ENCODE measurements at regions not wholly inside any gene's neighbourhood (a gene's known extent, or its start where the extent isn't known, plus 50 kb on each side); places are given as distances from the start of the nearest gene placed in this dataset.

DNA sequence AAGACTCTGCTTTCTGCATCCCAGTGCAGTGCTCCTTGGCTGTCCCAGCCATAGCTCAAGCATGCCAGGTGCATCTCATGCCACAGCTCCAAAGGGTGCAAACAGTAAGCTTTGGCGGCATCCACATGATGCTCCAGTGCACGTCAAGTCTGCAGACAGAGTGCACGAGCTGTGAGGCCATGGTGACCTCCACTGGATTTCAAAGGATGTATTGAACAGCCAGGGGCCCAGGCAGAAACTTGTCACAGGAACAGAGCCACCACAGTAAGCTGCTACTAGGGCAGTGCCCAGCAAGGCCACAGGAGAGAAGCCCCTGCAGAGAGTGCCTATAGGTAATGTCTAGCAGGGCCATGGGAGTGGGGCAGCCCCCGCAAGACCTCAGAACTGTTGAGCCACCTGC, 206.8 kb upstream of the DDI1 start:
- DNase-seq (ENCODE audit: low read depth in 2 of 2), result no peak
- Histone ChIP-seq H3K4me2 (ENCODE audit: extremely low read depth, insufficient read depth, low read length) (no peak overlapping the region), H3K9me3 (ENCODE audit: control insufficient read depth, insufficient read depth, low read depth, low read length) (no peaks in the 10 kb centered on the region), H3K36me3 (ENCODE audit: control insufficient read depth, insufficient read depth, low read length) (no peaks in the 10 kb centered on the region), H3K4me3 (replicated peaks in 1 of 4; ENCODE audit: control extremely low read depth in 1 of 4, insufficient read depth in 1 of 4, low read depth in 3 of 4, low read length in 4 of 4) (no peak overlapping the region), H4K20me1 (ENCODE audit: control insufficient read depth, extremely low read depth, insufficient read depth, low read length) (no peaks in the 10 kb centered on the region), H3K27ac (ENCODE audit: insufficient read depth, low read length) (no peak overlapping the region), H2AFZ (ENCODE audit: low read length) (no peak overlapping the region), H3K9ac (ENCODE audit: insufficient read depth, low read length) (no peak overlapping the region), H3K79me2 (ENCODE audit: control insufficient read depth, insufficient read depth, low read length) (no peaks in the 10 kb centered on the region), H3K27me3 (ENCODE audit: control insufficient read depth, insufficient read depth, low read length) (no peaks in the 10 kb centered on the region), H3K4me1 (ENCODE audit: control insufficient read depth, extremely low read depth, insufficient read depth, low read length) (no peaks in the 10 kb centered on the region)
- TF ChIP-seq EZH2 (IDR thresholded peaks at IDR 0.05; ENCODE audit: low read length, missing control alignments), result no peak
- TF ChIP-seq, protein P1, sequence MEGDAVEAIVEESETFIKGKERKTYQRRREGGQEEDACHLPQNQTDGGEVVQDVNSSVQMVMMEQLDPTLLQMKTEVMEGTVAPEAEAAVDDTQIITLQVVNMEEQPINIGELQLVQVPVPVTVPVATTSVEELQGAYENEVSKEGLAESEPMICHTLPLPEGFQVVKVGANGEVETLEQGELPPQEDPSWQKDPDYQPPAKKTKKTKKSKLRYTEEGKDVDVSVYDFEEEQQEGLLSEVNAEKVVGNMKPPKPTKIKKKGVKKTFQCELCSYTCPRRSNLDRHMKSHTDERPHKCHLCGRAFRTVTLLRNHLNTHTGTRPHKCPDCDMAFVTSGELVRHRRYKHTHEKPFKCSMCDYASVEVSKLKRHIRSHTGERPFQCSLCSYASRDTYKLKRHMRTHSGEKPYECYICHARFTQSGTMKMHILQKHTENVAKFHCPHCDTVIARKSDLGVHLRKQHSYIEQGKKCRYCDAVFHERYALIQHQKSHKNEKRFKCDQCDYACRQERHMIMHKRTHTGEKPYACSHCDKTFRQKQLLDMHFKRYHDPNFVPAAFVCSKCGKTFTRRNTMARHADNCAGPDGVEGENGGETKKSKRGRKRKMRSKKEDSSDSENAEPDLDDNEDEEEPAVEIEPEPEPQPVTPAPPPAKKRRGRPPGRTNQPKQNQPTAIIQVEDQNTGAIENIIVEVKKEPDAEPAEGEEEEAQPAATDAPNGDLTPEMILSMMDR (conservative IDR thresholded peaks at IDR 0.05 in 1 of 2, IDR thresholded peaks at IDR 0.05 in 1 of 2; ENCODE audit: low read depth in 1 of 2, low read length in 2 of 2), result no peak

DNA sequence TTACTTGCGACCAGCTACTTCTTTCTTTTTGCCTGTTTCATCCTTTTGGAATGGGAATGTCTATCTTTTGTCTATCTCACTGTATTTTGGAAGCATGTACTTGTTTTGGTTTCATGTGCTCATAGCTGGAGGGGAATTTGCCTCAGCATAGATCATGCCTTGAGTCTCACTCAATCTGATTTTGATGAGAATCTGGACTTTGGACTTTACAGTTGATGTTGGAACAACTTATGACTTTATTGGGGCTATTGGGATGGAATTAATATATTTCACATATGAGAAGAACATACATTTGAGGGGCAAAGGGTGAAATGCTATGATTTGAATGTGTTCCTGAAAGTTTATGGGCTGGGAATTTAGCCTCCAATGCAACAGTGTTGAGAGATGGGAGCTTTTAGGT, 206.2 kb upstream of the DDI1 start:
- Histone ChIP-seq H3K36me3 (ENCODE audit: control insufficient read depth, insufficient read depth, low read length) (no peaks in the 10 kb centered on the region), H3K79me2 (ENCODE audit: control insufficient read depth, insufficient read depth, low read length) (no peaks in the 10 kb centered on the region), H4K20me1 (ENCODE audit: control insufficient read depth, extremely low read depth, insufficient read depth, low read length) (no peaks in the 10 kb centered on the region), H3K27me3 (ENCODE audit: control insufficient read depth, insufficient read depth, low read length) (no peaks in the 10 kb centered on the region), H2AFZ (ENCODE audit: low read length) (no peak overlapping the region), H3K4me3 (replicated peaks in 1 of 4; ENCODE audit: control extremely low read depth in 1 of 4, insufficient read depth in 1 of 4, low read depth in 3 of 4, low read length in 4 of 4) (no peak overlapping the region), H3K9me3 (ENCODE audit: control insufficient read depth, insufficient read depth, low read depth, low read length) (no peaks in the 10 kb centered on the region), H3K4me1 (ENCODE audit: control insufficient read depth, extremely low read depth, insufficient read depth, low read length) (no peaks in the 10 kb centered on the region), H3K9ac (ENCODE audit: insufficient read depth, low read length) (no peak overlapping the region), H3K27ac (ENCODE audit: insufficient read depth, low read length) (no peak overlapping the region), H3K4me2 (ENCODE audit: extremely low read depth, insufficient read depth, low read length) (no peak overlapping the region)
- DNase-seq (ENCODE audit: low read depth in 2 of 2), result no peak
- TF ChIP-seq EZH2 (IDR thresholded peaks at IDR 0.05; ENCODE audit: low read length, missing control alignments), result no peak
- TF ChIP-seq, protein P1 (conservative IDR thresholded peaks at IDR 0.05 in 1 of 2, IDR thresholded peaks at IDR 0.05 in 1 of 2; ENCODE audit: low read depth in 1 of 2, low read length in 2 of 2), result no peak

DNA sequence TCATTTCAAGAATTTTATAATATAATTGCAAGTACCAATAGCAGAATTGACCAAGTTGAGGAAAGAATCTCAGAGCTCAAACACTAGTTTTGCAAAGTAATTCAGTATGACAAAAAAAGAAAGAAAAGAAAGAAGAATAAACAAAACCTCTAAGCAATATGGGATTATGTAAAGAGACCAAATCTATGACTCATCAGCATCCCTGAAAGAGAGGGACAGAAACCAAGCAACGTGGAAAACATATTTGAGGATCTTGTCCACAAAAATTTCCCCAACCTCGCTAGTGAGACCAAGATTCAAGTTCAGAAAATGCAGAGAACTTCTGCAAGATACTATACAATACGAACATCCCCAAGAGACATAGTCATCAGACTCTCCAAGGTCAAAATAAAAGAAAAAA, 203.7 kb upstream of the DDI1 start:
- no peaks in the 10 kb centered on the region for H3K27me3 ChIP-seq (ENCODE audit: control insufficient read depth, insufficient read depth, low read length)
- H3K4me1 ChIP-seq (ENCODE audit: control insufficient read depth, extremely low read depth, insufficient read depth, low read length), result no peaks in the 10 kb centered on the region
- H3K27ac ChIP-seq (ENCODE audit: insufficient read depth, low read length), result no peak overlapping the region
- H3K36me3 ChIP-seq (ENCODE audit: control insufficient read depth, insufficient read depth, low read length), result no peaks in the 10 kb centered on the region
- no peaks in the 10 kb centered on the region for H3K79me2 ChIP-seq (ENCODE audit: control insufficient read depth, insufficient read depth, low read length)
- H3K9ac ChIP-seq (ENCODE audit: insufficient read depth, low read length), result no peak overlapping the region
- no peaks in the 10 kb centered on the region for H4K20me1 ChIP-seq (ENCODE audit: control insufficient read depth, extremely low read depth, insufficient read depth, low read length)
- no peaks in the 10 kb centered on the region for H3K9me3 ChIP-seq (ENCODE audit: control insufficient read depth, insufficient read depth, low read depth, low read length)
- DNase-seq (ENCODE audit: low read depth in 2 of 2), result peak in 1 of 2 donors; percentile 14
- H3K4me3 ChIP-seq (replicated peaks in 1 of 4; ENCODE audit: control extremely low read depth in 1 of 4, insufficient read depth in 1 of 4, low read depth in 3 of 4, low read length in 4 of 4), result no peak overlapping the region
- no peak overlapping the region for H3K4me2 ChIP-seq (ENCODE audit: extremely low read depth, insufficient read depth, low read length)
- TF ChIP-seq, protein P1 (conservative IDR thresholded peaks at IDR 0.05 in 1 of 2, IDR thresholded peaks at IDR 0.05 in 1 of 2; ENCODE audit: low read depth in 1 of 2, low read length in 2 of 2), result no peak
- TF ChIP-seq EZH2 (IDR thresholded peaks at IDR 0.05; ENCODE audit: low read length, missing control alignments), result no peak
- H2AFZ ChIP-seq (ENCODE audit: low read length), result no peak overlapping the region
